Panc1 (cell line): ENCODE measurements at regions not wholly inside any gene's neighbourhood (a gene's known extent, or its start where the extent isn't known, plus 50 kb on each side); places are given as distances from the start of the nearest gene placed in this dataset.

ENCODE experiments used
- ATAC-seq: fragments of 200-7000 bp; cut with Tn5 transposase; 2 replicates; pipeline ENCODE4 v1.9.1; 2020; ENCODE audit warnings: mild to moderate bottlenecking, moderate library complexity
- BruUV-seq: library from RNA; stranded (reverse); fragments of 400-500 nt; replicated peaks from 2 replicates; lab custom pipeline; 2021; lab: Mats Ljungman, UMichigan
- CTCF ChIA-PET: fragments of 300-600 bp; sonication (Branson Sonifier 250); formaldehyde crosslinking; loops from one replicate; lab custom pipeline; 2022; ENCODE audit warnings: antibody characterized with exemption; lab: Charles Lee
- POLR2A ChIA-PET: fragments of 300-600 bp; sonication (Branson Sonifier 250); formaldehyde crosslinking; loops from one replicate; lab custom pipeline; 2022; ENCODE audit warnings: antibody characterized with exemption; lab: Charles Lee
- DNase-seq: peaks from one replicate; pipeline ENCODE4 v3.0.0-alpha.2; 2010; ENCODE audit warnings: low read depth, low spot score
- H3K27ac ChIP-seq: 2 replicates; pipeline ENCODE4 v1.5.1; 2011; ENCODE audit warnings: mild to moderate bottlenecking, low read length, inconsistent platforms
- H3K27me3 ChIP-seq: fragments of 200-500 bp; sonication (Bioruptor generic); 2 replicates; pipeline ENCODE4 v1.6.0; 2014; ENCODE audit warnings: low read length, inconsistent platforms; ENCODE audit not compliant: control insufficient read depth, insufficient read depth
- H3K36me3 ChIP-seq: fragments of 200-500 bp; sonication (Bioruptor generic); 2 replicates; pipeline ENCODE4 v1.5.1; 2014; ENCODE audit warnings: inconsistent platforms, mild to moderate bottlenecking, low read length, moderate library complexity; ENCODE audit not compliant: control insufficient read depth, insufficient read depth
- H3K4me1 ChIP-seq: 2 replicates; pipeline ENCODE4 v1.5.1; 2011; ENCODE audit warnings: inconsistent platforms, mild to moderate bottlenecking, low read length, moderate library complexity; ENCODE audit not compliant: control insufficient read depth, insufficient read depth
- H3K4me3 ChIP-seq, 2 experiments: 2 replicates each; pipeline ENCODE4 v1.5.1; 2011 to 2012; ENCODE audit warnings: low read depth in 2 of 2, low read length in 2 of 2, mild to moderate bottlenecking in 2 of 2, inconsistent platforms in 1 of 2, moderate library complexity in 1 of 2
- H3K9me3 ChIP-seq: fragments of 200-500 bp; sonication (Bioruptor generic); 2 replicates; pipeline ENCODE4 v1.5.1; 2014; ENCODE audit warnings: low read depth, mild to moderate bottlenecking, inconsistent platforms, low read length, moderate library complexity; ENCODE audit not compliant: control insufficient read depth, insufficient read depth
- POLR2AphosphoS5 ChIP-seq: IDR thresholded peaks from 2 replicates; pipeline ENCODE4 v1.6.1; 2012; ENCODE audit warnings: mild to moderate bottlenecking, low read depth, low read length, moderate library complexity
- SIN3A ChIP-seq: IDR thresholded peaks from 2 replicates; pipeline ENCODE4 v1.6.1; 2012; ENCODE audit warnings: low read depth, mild to moderate bottlenecking, low read length, moderate library complexity, borderline replicate concordance; ENCODE audit not compliant: insufficient read depth
- TCF7L2 ChIP-seq: IDR thresholded peaks from 2 replicates; pipeline ENCODE4 v1.6.1; 2011; ENCODE audit warnings: mild to moderate bottlenecking, low read depth, low read length, inconsistent platforms
- in situ Hi-C: cut with HindIII; loops from 2 replicates; pipeline ENCODE4 v1.10.0; 2016; ENCODE audit warnings: low sequenced_read_pairs, low pct_unique_long_range_greater_than_20kb
- intact Hi-C: fragments of 100-400 bp; cut with micrococcal nuclease; formaldehyde crosslinking; loops from one replicate; pipeline ENCODE4 v1.10.0; 2022; ENCODE audit not compliant: unreplicated experiment
- TF ChIP-seq, protein P1 (sequence below): fragments of 450-650 bp; IDR thresholded peaks from 2 replicates; pipeline ENCODE4 v1.5.1; 2017; ENCODE audit warnings: mild to moderate bottlenecking
- TF ChIP-seq, protein P2 (sequence below), 2 experiments: IDR thresholded peaks; 2 replicates each; pipeline ENCODE4 v1.6.1; 2011 to 2012; ENCODE audit warnings: low read depth in 2 of 2, control low read depth in 1 of 2, low read length in 1 of 2, mild to moderate bottlenecking in 1 of 2, moderate library complexity in 1 of 2; ENCODE audit not compliant: insufficient read depth in 1 of 2

DNA sequence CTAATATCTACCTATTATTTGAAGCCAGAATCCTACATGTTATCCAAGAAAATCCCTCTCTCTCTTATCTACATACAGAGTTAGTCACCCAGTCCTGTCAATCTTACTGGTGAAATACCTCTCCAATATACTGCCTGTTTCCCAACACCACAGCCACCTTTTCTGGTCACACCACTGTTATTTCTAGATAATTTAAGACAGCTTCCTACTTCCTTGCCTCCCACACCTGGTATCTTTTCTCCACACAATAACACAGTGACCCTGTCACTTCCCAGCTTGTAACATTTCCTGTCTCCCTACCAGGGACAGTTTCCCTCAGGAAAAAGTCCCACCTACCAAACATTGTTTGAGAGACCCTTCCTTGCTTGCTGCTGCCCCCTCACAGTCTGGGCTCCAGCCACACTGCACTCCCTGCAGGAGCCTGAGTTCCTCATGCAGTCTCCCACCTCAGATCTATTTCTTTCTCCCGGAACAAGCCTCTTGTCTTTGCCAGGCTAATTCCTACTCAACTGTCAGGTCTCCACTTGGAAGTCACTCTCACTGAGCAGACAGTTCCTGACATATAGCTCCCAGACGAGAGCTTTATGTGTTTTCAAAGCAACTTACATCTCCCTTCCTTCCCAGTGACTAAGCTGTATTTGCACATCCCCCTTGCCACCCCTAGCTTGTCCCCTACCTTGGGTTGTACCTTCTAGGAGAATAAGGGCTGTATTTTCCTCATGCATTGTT lies 73.6 kb upstream of the QRFPR start:
- intact Hi-C loops = no loop called here
- no peaks in the 10 kb centered on the region for H3K9me3 ChIP-seq
- BruUV-seq = no TSS peak
- H3K27me3 ChIP-seq = no peaks in the 10 kb centered on the region
- TF ChIP-seq, protein P1, sequence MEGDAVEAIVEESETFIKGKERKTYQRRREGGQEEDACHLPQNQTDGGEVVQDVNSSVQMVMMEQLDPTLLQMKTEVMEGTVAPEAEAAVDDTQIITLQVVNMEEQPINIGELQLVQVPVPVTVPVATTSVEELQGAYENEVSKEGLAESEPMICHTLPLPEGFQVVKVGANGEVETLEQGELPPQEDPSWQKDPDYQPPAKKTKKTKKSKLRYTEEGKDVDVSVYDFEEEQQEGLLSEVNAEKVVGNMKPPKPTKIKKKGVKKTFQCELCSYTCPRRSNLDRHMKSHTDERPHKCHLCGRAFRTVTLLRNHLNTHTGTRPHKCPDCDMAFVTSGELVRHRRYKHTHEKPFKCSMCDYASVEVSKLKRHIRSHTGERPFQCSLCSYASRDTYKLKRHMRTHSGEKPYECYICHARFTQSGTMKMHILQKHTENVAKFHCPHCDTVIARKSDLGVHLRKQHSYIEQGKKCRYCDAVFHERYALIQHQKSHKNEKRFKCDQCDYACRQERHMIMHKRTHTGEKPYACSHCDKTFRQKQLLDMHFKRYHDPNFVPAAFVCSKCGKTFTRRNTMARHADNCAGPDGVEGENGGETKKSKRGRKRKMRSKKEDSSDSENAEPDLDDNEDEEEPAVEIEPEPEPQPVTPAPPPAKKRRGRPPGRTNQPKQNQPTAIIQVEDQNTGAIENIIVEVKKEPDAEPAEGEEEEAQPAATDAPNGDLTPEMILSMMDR = no peak
- TF ChIP-seq TCF7L2 = no peak
- TF ChIP-seq, protein P2, sequence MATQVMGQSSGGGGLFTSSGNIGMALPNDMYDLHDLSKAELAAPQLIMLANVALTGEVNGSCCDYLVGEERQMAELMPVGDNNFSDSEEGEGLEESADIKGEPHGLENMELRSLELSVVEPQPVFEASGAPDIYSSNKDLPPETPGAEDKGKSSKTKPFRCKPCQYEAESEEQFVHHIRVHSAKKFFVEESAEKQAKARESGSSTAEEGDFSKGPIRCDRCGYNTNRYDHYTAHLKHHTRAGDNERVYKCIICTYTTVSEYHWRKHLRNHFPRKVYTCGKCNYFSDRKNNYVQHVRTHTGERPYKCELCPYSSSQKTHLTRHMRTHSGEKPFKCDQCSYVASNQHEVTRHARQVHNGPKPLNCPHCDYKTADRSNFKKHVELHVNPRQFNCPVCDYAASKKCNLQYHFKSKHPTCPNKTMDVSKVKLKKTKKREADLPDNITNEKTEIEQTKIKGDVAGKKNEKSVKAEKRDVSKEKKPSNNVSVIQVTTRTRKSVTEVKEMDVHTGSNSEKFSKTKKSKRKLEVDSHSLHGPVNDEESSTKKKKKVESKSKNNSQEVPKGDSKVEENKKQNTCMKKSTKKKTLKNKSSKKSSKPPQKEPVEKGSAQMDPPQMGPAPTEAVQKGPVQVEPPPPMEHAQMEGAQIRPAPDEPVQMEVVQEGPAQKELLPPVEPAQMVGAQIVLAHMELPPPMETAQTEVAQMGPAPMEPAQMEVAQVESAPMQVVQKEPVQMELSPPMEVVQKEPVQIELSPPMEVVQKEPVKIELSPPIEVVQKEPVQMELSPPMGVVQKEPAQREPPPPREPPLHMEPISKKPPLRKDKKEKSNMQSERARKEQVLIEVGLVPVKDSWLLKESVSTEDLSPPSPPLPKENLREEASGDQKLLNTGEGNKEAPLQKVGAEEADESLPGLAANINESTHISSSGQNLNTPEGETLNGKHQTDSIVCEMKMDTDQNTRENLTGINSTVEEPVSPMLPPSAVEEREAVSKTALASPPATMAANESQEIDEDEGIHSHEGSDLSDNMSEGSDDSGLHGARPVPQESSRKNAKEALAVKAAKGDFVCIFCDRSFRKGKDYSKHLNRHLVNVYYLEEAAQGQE (IDR thresholded peaks at IDR 0.05; ENCODE audit: insufficient read depth in 1 of 2, low read depth in 2 of 2, low read length in 1 of 2) = no peak
- no peak for TF ChIP-seq POLR2AphosphoS5
- in situ Hi-C loops = no loop called here
- H3K36me3 ChIP-seq = no peaks in the 10 kb centered on the region
- no peak overlapping the region for H3K4me3 ChIP-seq
- ChIA-PET POLR2A (no interaction called here), CTCF (no interaction called here)
- no peak overlapping the region for H3K27ac ChIP-seq
- DNase-seq = no peak
- no peak for ATAC-seq
- H3K4me1 ChIP-seq = no peaks in the 10 kb centered on the region

DNA sequence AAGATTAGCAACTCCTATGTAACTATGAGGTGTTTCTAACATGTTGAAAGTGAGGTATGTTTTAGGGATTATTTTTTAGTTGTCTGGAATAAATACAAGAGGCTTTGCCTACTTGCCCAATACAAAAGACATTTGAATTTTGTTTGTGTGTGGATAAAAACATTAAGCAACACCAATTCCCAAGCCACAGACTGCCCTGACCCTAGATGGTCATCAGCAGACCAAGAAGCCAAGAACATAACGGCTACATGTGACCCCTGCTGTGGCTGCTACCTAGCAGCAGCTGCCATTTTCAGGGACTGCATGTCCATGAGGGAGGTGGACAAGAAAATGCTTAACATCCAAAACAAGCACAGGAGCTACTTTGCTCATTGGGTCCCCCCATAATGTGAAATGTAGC lies 70.5 kb upstream of the QRFPR start:
- no TSS peak for BruUV-seq
- Histone ChIP-seq H3K4me3 (no peak overlapping the region), H3K36me3 (no peaks in the 10 kb centered on the region), H3K27ac (no peak overlapping the region), H3K9me3 (no peaks in the 10 kb centered on the region), H3K4me1 (no peaks in the 10 kb centered on the region), H3K27me3 (no peaks in the 10 kb centered on the region)
- DNase-seq = no peak
- POLR2A ChIA-PET = no interaction called here
- no peak for ATAC-seq
- in situ Hi-C loops = no loop called here
- CTCF ChIA-PET = no interaction called here
- intact Hi-C loops = no loop called here
- TF ChIP-seq, protein P1 = no peak
- TF ChIP-seq POLR2AphosphoS5 = no peak
- no peak for TF ChIP-seq TCF7L2
- TF ChIP-seq SIN3A = no peak
- TF ChIP-seq, protein P2 (IDR thresholded peaks at IDR 0.05; ENCODE audit: insufficient read depth in 1 of 2, low read depth in 2 of 2, low read length in 1 of 2) = no peak
